Inflammatory macrophage treated with lipopolysaccharide for 4 hours (primary cell): ENCODE measurements at regions not wholly inside any gene's neighbourhood (a gene's known extent, or its start where the extent isn't known, plus 50 kb on each side); places are given as distances from the start of the nearest gene placed in this dataset.

Experiments
- DNase-seq: peaks from one replicate; pipeline ENCODE4 v3.0.0-alpha.2; 2020

- no peak for DNase-seq
Observed at GRCh38 chr12:105907982-105908381, 230.8 kb downstream of the NUAK1 start.

GRCh38 chr12:105910030-105910429 is 228.7 kb downstream of the NUAK1 start:
- no peak for DNase-seq

GRCh38 chr12:105911966-105912365 is 226.8 kb downstream of the NUAK1 start:
- no peak for DNase-seq

DNA sequence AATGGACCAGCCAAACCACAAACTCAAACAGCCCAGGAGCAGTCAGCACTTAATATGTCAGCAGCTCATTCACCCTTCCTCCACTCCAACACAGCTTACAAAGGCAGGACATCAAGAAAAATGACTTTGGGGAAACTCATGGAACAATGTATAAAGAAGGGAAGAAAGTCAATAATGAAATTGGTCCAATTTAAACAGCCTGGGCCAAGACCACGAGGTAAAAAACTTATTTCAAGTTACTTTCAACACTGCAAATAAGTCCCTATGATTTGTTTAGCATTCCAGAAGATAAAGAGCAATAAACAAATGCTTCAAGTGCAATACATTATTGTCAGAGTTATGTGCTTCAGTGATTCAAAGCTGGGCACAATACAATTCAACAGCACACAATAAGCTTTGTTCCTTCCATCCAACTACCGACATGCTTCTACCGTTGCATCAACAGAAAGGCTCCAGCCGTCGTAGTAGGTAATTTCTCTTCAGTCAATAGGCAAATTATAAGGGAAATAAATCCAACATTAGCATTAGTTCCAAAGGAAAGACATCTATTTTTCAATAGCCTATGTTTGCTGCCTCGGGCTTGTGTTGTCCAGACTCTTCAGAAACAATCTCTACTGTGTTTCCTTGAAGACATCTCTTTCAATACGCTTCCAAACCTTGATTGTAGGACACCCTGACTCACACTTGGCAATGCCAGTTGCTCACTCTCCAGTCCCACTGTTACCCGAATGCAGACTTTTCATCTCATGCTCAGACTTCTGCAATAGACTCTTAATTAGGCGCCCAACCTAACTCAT is 225.7 kb downstream of the NUAK1 start:
- DNase-seq: no peak

DNA sequence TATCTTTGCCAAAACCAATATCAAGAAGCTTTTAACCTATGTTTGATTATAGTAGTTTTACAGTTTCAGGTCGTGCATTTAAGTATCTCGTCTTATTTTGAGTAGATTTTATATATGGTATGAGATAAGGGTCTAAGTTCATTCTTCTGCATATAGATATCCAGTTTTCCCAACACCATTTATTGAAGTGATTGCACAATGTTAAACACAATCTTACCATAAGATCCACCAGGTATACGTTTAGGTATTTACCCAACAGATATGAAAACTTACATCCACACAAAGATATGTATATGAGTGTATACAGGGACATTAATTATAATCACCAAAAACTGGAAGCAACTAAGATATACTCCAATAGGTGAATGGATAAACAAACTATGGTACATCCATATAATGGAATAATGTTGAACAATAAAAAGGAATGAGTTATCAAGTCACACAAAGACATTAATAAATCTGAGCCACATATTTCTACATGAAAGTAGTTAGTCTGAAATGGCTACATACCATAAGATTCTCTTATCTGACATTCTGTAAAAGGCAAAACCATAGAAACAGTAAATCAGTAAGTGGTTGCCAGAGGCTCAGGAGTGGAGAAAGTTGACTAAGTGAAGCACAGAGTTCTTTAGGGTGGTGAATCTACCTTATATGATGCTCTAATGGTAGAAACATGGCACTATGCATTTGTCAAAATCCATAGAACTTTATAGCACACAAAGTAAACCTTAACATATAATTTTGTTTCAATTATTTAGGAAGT is 222.6 kb downstream of the NUAK1 start:
- DNase-seq: no peak

- DNase-seq: no peak
Observed at GRCh38 chr12:105916760-105917039, 222.1 kb downstream of the NUAK1 start.

DNA sequence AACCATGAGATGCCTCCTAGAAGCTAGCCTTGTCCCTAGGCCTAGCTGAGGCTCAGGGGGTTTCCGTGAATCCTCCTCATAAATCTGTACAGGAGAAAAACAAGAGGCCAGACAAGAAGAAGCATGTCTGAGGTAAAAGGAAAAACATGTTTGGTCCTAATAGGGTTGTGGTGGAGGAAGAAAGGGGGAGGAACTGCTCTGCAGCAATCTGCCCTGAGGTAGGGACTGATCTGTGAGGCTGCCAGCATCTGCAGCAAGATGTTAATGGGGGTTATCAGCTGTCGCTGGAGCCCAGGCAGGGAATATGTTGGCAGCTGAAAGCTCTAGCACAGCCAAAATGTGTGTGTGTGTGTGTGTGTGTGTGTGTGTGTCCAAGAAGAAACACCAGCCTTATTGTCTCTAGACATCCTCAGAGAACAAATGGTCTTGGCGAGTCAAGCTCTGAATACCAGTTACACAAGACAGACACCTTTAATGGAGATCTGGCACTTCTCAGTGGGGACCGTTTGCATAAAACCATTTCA is 218.5 kb downstream of the NUAK1 start:
- no peak for DNase-seq

GRCh38 chr12:105921055-105921454 is 217.7 kb downstream of the NUAK1 start:
- DNase-seq: no peak

- DNase-seq: no peak
Observed at GRCh38 chr12:105921872-105922669, 216.7 kb downstream of the NUAK1 start.

DNA sequence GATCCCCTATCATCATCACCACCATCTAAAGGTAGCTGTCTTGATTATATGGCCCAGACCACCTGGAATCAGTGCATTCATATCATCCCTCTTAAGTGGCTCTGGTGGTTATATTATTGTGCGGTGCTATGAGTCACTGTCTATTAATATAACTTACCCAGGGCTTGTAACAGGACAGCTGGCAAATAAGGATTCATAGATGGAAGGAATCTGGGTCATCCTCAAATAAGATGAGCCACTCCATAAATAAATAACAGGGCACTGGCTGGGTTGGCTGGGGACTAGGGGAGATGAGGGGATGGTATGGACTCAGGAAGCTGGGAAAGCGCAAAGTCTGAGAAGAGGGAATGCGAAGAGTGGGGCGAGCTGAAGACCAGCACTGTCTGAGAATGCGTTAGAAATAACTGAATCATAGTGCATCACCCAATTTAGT is 216.1 kb downstream of the NUAK1 start:
- no peak for DNase-seq

DNA sequence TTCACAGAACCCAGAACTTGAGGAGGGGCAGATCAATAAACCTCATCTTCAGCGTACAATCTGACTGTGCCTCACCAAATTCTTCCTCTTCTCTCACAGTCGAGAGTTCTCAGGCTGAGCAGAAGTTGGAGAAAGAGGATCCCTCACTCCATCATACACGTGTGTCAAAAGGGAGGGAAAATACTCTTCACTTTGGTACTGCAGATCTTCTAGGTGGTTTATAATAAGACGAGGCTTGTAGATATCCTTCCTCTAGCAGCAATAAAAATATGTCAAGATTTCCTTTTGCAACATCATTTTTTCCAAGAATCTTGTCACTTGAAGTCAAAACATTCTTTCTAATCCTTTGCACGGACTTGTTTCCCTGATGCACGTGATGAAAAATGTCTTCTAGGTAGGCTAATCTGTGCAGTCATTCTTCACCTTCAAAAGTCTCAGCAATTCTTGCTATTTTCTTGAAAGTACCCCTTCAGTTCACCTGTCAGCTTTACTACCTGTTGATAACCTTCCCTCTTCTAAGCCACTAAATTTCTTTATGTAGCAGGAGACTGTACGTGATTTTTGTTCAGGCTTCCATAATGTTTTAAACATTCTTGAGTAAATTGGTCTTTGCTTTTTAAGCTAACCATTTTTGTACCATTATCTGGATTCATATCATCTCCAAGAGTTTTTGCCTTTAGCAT is 214.1 kb downstream of the NUAK1 start:
- DNase-seq: no peak

DNA sequence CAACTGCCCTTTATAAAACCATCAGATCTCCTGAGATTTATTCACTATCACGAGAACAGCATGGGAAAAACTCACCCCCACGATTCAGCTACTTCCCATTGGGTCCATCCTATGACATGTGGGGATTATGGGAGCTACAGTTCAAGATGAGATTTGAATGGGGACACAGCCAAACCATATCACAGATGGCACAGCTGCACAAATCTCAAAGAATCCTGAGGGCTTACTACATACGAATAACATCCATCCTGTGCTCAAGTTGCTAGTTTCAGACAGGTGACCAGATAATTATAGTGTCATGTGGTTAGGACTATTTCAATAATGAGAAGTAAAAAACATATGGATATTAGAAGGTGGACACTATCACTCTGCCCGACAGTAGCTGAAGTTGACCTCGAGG is 211.2 kb downstream of the NUAK1 start:
- DNase-seq: no peak

DNA sequence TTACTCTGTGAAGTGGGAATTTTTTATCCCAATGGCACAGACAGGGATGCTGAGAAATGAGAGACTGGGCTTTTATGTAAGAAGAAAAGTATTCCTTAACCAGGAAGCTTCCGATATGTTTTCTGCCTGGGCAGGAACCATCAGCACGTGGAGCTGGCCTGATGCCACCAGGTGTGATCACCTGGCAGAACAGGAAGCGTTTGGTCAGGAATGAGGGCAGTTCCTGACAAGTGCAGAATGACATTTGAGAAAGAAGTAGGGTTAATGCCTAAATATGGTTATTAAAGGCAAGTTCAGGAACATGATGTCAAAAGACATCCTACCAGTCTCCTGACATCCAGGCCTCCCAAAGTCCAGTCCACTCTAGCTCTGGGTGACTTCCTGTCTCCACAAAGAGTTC is 210.3 kb downstream of the NUAK1 start:
- DNase-seq: no peak

- no peak for DNase-seq
Observed at GRCh38 chr12:105929192-105929591, 209.6 kb downstream of the NUAK1 start.

DNA sequence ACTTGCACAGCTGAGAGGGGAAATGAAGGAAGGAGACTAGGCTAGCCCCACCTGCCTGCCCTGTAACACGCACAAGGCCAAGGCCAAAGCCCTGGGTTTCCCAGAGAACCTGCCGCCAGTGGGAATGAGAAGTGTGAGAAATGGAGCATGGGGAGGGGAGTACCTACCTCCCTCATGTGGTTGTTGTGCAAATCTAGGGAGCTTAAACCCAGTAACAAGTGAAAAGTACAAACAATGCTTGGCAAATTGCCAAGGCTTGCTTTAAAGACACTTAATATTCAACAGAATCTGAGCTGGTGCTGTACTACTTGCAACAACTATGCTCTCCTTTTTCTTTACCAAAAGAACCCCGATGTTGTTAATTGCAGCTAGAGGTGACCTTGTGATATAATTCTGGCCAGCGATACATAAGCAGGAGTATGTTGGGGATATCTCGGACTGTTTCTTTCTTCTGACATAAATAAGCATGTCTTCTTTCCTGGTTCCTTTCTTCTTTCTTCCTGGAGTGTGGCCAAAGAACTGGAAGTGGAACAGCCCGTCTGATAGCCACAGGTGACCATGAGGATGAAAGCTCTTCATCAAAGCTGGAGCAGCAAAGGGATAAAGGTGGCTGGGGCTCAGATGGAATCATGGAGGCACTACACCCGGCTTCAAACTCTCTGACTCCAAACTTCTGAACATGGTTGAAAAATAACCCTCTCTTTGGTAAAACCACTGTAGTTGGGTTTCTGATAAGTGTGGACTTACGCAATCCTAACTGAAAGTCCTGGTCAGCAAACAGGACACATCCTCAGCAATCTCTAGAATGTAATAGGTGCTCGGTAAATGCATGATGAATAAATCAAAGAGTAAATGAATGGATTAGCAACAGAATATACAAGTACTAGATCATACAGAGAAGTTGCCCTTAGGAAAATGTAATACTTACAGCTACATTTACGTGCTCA is 207.9 kb downstream of the NUAK1 start:
- DNase-seq: no peak

- no peak for DNase-seq
Observed at GRCh38 chr12:105931762-105932570, 206.8 kb downstream of the NUAK1 start.

DNA sequence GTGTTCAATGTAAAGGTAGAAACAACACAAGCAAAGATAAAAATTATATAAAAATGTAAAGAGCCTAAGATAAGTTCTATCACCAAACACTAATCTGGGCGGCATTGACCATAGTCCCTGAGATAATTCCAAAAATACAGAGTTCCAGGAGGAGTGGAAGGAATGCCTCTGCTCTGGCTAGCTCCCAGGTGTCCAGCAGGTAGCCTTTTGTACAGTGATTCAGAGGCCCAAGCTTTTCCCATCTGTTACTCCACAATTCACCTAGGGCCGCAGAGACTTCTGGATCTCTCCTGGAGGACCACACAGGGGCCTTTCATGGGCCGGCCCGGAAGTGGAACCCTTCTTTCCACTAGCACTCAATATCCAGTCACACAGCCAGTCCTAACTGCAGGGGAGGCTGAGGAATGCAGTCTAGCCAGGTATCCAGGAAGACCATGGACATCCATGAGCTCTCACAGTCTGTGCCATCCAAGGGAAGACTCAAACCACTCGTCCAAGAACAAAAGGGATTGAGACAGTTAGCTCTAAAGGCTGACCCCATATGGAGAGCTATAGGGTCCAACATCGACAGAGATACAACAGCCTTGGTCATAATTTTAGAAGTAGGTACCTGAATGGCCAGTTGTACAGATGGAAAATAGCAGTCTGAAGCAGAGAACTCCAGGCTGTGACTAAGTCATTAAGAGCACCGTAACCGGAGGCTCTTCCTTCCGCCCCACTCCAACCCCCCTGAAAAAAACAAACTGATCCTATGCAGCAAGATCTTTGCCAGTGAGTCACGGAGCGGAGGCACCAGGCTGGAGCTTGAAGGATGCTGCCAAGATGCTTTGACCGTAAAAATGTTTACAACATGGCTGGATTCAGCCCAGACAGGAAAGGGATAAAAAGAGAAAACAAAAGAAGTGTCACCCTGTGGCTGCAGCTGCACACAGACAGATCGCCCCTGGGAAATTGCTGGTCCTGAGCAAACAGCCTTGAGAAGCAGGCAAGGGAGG is 204.8 kb downstream of the NUAK1 start:
- DNase-seq: no peak

DNA sequence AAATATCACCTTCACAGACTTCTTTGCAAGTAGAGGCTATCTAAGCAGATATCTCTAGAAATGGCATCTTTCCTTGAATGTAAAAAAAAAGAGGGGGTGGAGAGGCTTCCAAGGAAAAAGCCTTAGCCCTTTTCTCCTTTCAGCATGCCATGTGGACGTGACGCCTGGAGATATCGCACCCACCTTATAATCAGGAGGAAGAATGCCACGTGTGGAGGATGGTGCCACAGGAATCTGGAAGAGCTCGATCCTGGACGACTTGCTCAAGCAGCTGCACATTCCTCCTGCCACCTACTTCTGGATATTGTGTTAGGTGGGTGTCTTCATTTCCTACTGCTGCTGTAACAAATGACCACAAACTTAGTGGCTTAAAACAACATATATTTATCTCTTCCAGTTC is 203.6 kb downstream of the NUAK1 start:
- no peak for DNase-seq

DNA sequence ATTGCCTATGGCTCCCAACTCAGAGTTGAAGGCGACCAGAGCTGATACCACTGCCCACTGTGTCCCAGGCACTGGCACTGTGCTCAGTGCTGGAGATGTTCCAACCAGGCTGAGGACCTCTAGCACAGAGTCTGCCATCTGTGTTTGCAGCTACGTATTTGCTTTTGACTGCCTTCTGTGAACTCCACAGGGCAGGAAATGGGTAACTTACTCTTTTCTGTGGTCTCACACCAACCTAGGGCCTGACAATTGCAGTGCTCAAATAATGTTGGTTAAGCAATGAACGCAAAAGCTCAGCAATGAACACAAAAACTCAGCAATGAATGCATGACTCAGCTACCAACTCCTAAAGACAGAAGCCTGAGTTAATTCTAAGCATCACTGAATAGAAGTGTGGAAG is 202.8 kb downstream of the NUAK1 start:
- DNase-seq: no peak

- DNase-seq: no peak
Observed at GRCh38 chr12:105936496-105936895, 202.3 kb downstream of the NUAK1 start.
